BLaER1 (cell line): ENCODE measurements at regions not wholly inside any gene's neighbourhood (a gene's known extent, or its start where the extent isn't known, plus 50 kb on each side); places are given as distances from the start of the nearest gene placed in this dataset.

ENCODE experiments used
- H3K27ac ChIP-seq: shearing (Covaris generic); formaldehyde crosslinking; 2 replicates; pipeline ENCODE4 v1.8.1; 2022
- H3K27me3 ChIP-seq: shearing (Covaris generic); formaldehyde crosslinking; 2 replicates; pipeline ENCODE4 v1.8.1; 2022
- H3K36me3 ChIP-seq: shearing (Covaris generic); formaldehyde crosslinking; 2 replicates; pipeline ENCODE4 v1.8.1; 2022
- H3K4me1 ChIP-seq: shearing (Covaris generic); formaldehyde crosslinking; 2 replicates; pipeline ENCODE4 v1.8.1; 2022
- H3K4me2 ChIP-seq: shearing (Covaris generic); formaldehyde crosslinking; 2 replicates; pipeline ENCODE4 v1.8.1; 2022
- H3K4me3 ChIP-seq: shearing (Covaris generic); formaldehyde crosslinking; 2 replicates; pipeline ENCODE4 v1.8.1; 2022
- H3K9ac ChIP-seq: shearing (Covaris generic); formaldehyde crosslinking; 2 replicates; pipeline ENCODE4 v1.8.1; 2022
- H3K9me3 ChIP-seq: shearing (Covaris generic); formaldehyde crosslinking; 2 replicates; pipeline ENCODE4 v1.8.1; 2022
- H4K20me1 ChIP-seq: shearing (Covaris generic); formaldehyde crosslinking; 2 replicates; pipeline ENCODE4 v1.8.1; 2022
- Cebpa-rat ChIP-seq: shearing (Covaris generic); IDR thresholded peaks from 2 replicates; pipeline ENCODE4 v1.8.1; 2022

- no peaks in the 10 kb centered on the region for H3K36me3 ChIP-seq
Measured at GRCh38 chrX:20382518-20383297, 116.0 kb upstream of the RPS6KA3 start.

GRCh38 chrX:20382082-20382481 lies 115.4 kb upstream of the RPS6KA3 start:
- H3K27ac ChIP-seq: no peak overlapping the region
- no peaks in the 10 kb centered on the region for H3K4me1 ChIP-seq
- H3K4me3 ChIP-seq: no peak overlapping the region
- H3K27me3 ChIP-seq: no peaks in the 10 kb centered on the region
- no peak overlapping the region for H3K9ac ChIP-seq
- no peaks in the 10 kb centered on the region for H3K36me3 ChIP-seq
- no peaks in the 10 kb centered on the region for H3K9me3 ChIP-seq
- no peak for TF ChIP-seq Cebpa-rat
- H4K20me1 ChIP-seq: no peaks in the 10 kb centered on the region
- no peak overlapping the region for H3K4me2 ChIP-seq

More at GRCh38 chrX:20382518-20383297, 116.0 kb upstream of the RPS6KA3 start:
- Histone ChIP-seq H3K4me2 (no peak overlapping the region), H3K4me3 (no peak overlapping the region), H3K27ac (no peak overlapping the region), H4K20me1 (no peaks in the 10 kb centered on the region), H3K4me1 (no peaks in the 10 kb centered on the region), H3K27me3 (no peaks in the 10 kb centered on the region), H3K9me3 (no peaks in the 10 kb centered on the region), H3K9ac (no peak overlapping the region)
- no peak for TF ChIP-seq Cebpa-rat

GRCh38 chrX:20378233-20378920 lies 111.7 kb upstream of the RPS6KA3 start:
- no peak for TF ChIP-seq Cebpa-rat
- Histone ChIP-seq H3K4me3 (no peak overlapping the region), H4K20me1 (no peaks in the 10 kb centered on the region), H3K4me1 (peaks cover 5% of the 10 kb centered on the region; the same call in 1 of the 2 replicates), H3K36me3 (no peaks in the 10 kb centered on the region), H3K4me2 (no peak overlapping the region), H3K9ac (no peak overlapping the region), H3K27me3 (no peaks in the 10 kb centered on the region), H3K9me3 (no peaks in the 10 kb centered on the region), H3K27ac (no peak overlapping the region)

- Histone ChIP-seq H3K4me3 (no peak overlapping the region), H3K4me1 (peaks cover 5% of the 10 kb centered on the region; the same call in 1 of the 2 replicates), H3K9ac (no peak overlapping the region), H3K27me3 (no peaks in the 10 kb centered on the region), H3K4me2 (peak overlapping the region; percentile 25; the same call in 1 of the 2 replicates), H3K9me3 (no peaks in the 10 kb centered on the region), H3K36me3 (no peaks in the 10 kb centered on the region), H4K20me1 (no peaks in the 10 kb centered on the region), H3K27ac (no peak overlapping the region)
- no peak for TF ChIP-seq Cebpa-rat
Measured at GRCh38 chrX:20374900-20375438, 108.3 kb upstream of the RPS6KA3 start.

GRCh38 chrX:20374450-20374849 lies 107.7 kb upstream of the RPS6KA3 start:
- no peak for TF ChIP-seq Cebpa-rat
- Histone ChIP-seq H3K4me3 (no peak overlapping the region), H3K9me3 (no peaks in the 10 kb centered on the region), H3K36me3 (no peaks in the 10 kb centered on the region), H3K27me3 (no peaks in the 10 kb centered on the region), H3K9ac (no peak overlapping the region), H4K20me1 (no peaks in the 10 kb centered on the region), H3K27ac (no peak overlapping the region), H3K4me2 (no peak overlapping the region), H3K4me1 (peaks cover 5% of the 10 kb centered on the region; the same call in 1 of the 2 replicates)

GRCh38 chrX:20373063-20373462 lies 106.4 kb upstream of the RPS6KA3 start:
- Histone ChIP-seq H3K4me3 (no peak overlapping the region), H3K9ac (no peak overlapping the region), H3K4me2 (no peak overlapping the region), H4K20me1 (no peaks in the 10 kb centered on the region), H3K27me3 (no peaks in the 10 kb centered on the region), H3K4me1 (peaks cover 5% of the 10 kb centered on the region; the same call in 1 of the 2 replicates), H3K9me3 (no peaks in the 10 kb centered on the region), H3K36me3 (no peaks in the 10 kb centered on the region), H3K27ac (no peak overlapping the region)
- TF ChIP-seq Cebpa-rat: no peak

GRCh38 chrX:20372533-20372932 lies 105.8 kb upstream of the RPS6KA3 start:
- H3K4me2 ChIP-seq: no peak overlapping the region

GRCh38 chrX:20369468-20369867 lies 102.8 kb upstream of the RPS6KA3 start:
- no peak overlapping the region for H3K27ac ChIP-seq

More at GRCh38 chrX:20372533-20372932, 105.8 kb upstream of the RPS6KA3 start:
- no peak overlapping the region for H3K27ac ChIP-seq
- no peaks in the 10 kb centered on the region for H3K27me3 ChIP-seq
- H3K9me3 ChIP-seq: no peaks in the 10 kb centered on the region
- no peaks in the 10 kb centered on the region for H3K36me3 ChIP-seq
- H4K20me1 ChIP-seq: no peaks in the 10 kb centered on the region
- H3K4me1 ChIP-seq: peaks cover 5% of the 10 kb centered on the region; the same call in 1 of the 2 replicates
- TF ChIP-seq Cebpa-rat: no peak
- H3K4me3 ChIP-seq: no peak overlapping the region
- no peak overlapping the region for H3K9ac ChIP-seq

GRCh38 chrX:20364238-20364637 lies 97.5 kb upstream of the RPS6KA3 start:
- Histone ChIP-seq H3K4me1 (no peaks in the 10 kb centered on the region), H3K9me3 (no peaks in the 10 kb centered on the region), H3K4me2 (no peak overlapping the region), H3K27me3 (no peaks in the 10 kb centered on the region), H3K4me3 (no peak overlapping the region), H3K36me3 (no peaks in the 10 kb centered on the region), H3K9ac (no peak overlapping the region), H3K27ac (no peak overlapping the region), H4K20me1 (no peaks in the 10 kb centered on the region)
- no peak for TF ChIP-seq Cebpa-rat

More at GRCh38 chrX:20369468-20369867, 102.8 kb upstream of the RPS6KA3 start:
- no peaks in the 10 kb centered on the region for H4K20me1 ChIP-seq
- H3K36me3 ChIP-seq: no peaks in the 10 kb centered on the region
- no peak overlapping the region for H3K4me3 ChIP-seq
- no peak overlapping the region for H3K4me2 ChIP-seq
- H3K27me3 ChIP-seq: no peaks in the 10 kb centered on the region
- H3K9me3 ChIP-seq: no peaks in the 10 kb centered on the region
- H3K4me1 ChIP-seq: no peaks in the 10 kb centered on the region
- no peak overlapping the region for H3K9ac ChIP-seq
- no peak for TF ChIP-seq Cebpa-rat

- Histone ChIP-seq H3K4me1 (no peaks in the 10 kb centered on the region), H3K36me3 (no peaks in the 10 kb centered on the region), H3K4me3 (no peak overlapping the region), H3K4me2 (no peak overlapping the region), H3K9ac (no peak overlapping the region), H3K27ac (no peak overlapping the region), H4K20me1 (no peaks in the 10 kb centered on the region), H3K9me3 (no peaks in the 10 kb centered on the region), H3K27me3 (no peaks in the 10 kb centered on the region)
- TF ChIP-seq Cebpa-rat: no peak
Measured at GRCh38 chrX:20363275-20363674, 96.6 kb upstream of the RPS6KA3 start.
